GM19452 (cell line): ENCODE measurements at regions not wholly inside any gene's neighbourhood (a gene's known extent, or its start where the extent isn't known, plus 50 kb on each side); places are given as distances from the start of the nearest gene placed in this dataset.
"Not testable (repeated sequence)": the region's sequence is repeated elsewhere in the genome, so short reads cannot be mapped to it uniquely, and the experiment has no call there.

Experiments used
- ATAC-seq: cut with Tn5 transposase; IDR thresholded peaks from one replicate; pipeline ENCODE4 v1.9.1; 2021; ENCODE audit not compliant: unreplicated experiment

- no peak for ATAC-seq
These were observed 659.3 kb upstream of the TMEFF2 start for GRCh38 chr2:192854031-192854430.

- ATAC-seq: no peak
These were observed 634.2 kb upstream of the TMEFF2 start for GRCh38 chr2:192828947-192829346.

- no peak for ATAC-seq
These were observed 633.4 kb upstream of the TMEFF2 start for GRCh38 chr2:192828175-192828574.

- no peak for ATAC-seq
These were observed 633.0 kb upstream of the TMEFF2 start for GRCh38 chr2:192827735-192828134.

- ATAC-seq: no peak
These were observed 619.6 kb upstream of the TMEFF2 start for GRCh38 chr2:192814376-192814775.

GRCh38 chr2:192813341-192813740 is 618.6 kb upstream of the TMEFF2 start:
- no peak for ATAC-seq

GRCh38 chr2:192809173-192809572 is 614.4 kb upstream of the TMEFF2 start:
- ATAC-seq: no peak

- ATAC-seq: no peak
These were observed 588.9 kb upstream of the TMEFF2 start for GRCh38 chr2:192783643-192784042.

- ATAC-seq: no peak
These were observed 580.9 kb upstream of the TMEFF2 start for GRCh38 chr2:192775459-192776262.

GRCh38 chr2:192775011-192775410 is 580.3 kb upstream of the TMEFF2 start:
- no peak for ATAC-seq

- ATAC-seq: no peak
These were observed 578.3 kb upstream of the TMEFF2 start for GRCh38 chr2:192773044-192773443.

GRCh38 chr2:192749611-192750200 is 555.0 kb upstream of the TMEFF2 start:
- ATAC-seq: no peak

GRCh38 chr2:192741889-192742288 is 547.2 kb upstream of the TMEFF2 start:
- no peak for ATAC-seq

- no peak for ATAC-seq
These were observed 540.7 kb upstream of the TMEFF2 start for GRCh38 chr2:192735447-192735846.

- ATAC-seq: no peak
These were observed 534.6 kb upstream of the TMEFF2 start for GRCh38 chr2:192729369-192729768.

- ATAC-seq: no peak
These were observed 531.3 kb upstream of the TMEFF2 start for GRCh38 chr2:192725991-192726390.

- no peak for ATAC-seq
These were observed 524.9 kb upstream of the TMEFF2 start for GRCh38 chr2:192719629-192720028.

GRCh38 chr2:192718340-192718739 is 523.6 kb upstream of the TMEFF2 start:
- no peak for ATAC-seq

GRCh38 chr2:192700934-192701333 is 506.2 kb upstream of the TMEFF2 start:
- ATAC-seq: no peak

GRCh38 chr2:192697880-192698279 is 503.1 kb upstream of the TMEFF2 start:
- no peak for ATAC-seq

GRCh38 chr2:192696857-192697256 is 502.1 kb upstream of the TMEFF2 start:
- no peak for ATAC-seq

GRCh38 chr2:192687015-192687414 is 492.3 kb upstream of the TMEFF2 start:
- no peak for ATAC-seq

GRCh38 chr2:192682511-192682910 is 487.8 kb upstream of the TMEFF2 start:
- ATAC-seq: not testable (repeated sequence)
